ENCODE measurements at regions not wholly inside any gene's neighbourhood (a gene's known extent, or its start where the extent isn't known, plus 50 kb on each side); places are given as distances from the start of the nearest gene placed in this dataset.

- H3K27me3 ChIP-seq (ENCODE audit: control insufficient read depth in 2 of 2, insufficient read depth in 2 of 2, low read length in 2 of 2): peaks cover 0 to 2% of the 10 kb centered on the region in 2 experiments
- CTCF ChIA-PET: interaction anchor here (2.0 kb wide), 1 partner anchor 12 kb away, joined by 14 read pairs; no protein-coding TSS in a partner anchor
- no peak overlapping the region for H3K9ac ChIP-seq (replicated peaks; ENCODE audit: extremely low read depth, insufficient read depth, low read length)
- no peaks in the 10 kb centered on the region for H3K36me3 ChIP-seq (ENCODE audit: control insufficient read depth in 2 of 2, extremely low read depth in 1 of 2, insufficient read depth in 2 of 2, low read length in 2 of 2)
- no TSS peak for BruUV-seq (replicated peaks)
- intact Hi-C loops (cut with micrococcal nuclease): no loop called here
- dilution Hi-C loops (cut with MboI; ENCODE audit: extremely low pct_ligation_motif_present, low sequenced_read_pairs): no loop called here
- FAIRE-seq (no peak), DNase-seq (ENCODE audit: low read depth, low spot score) (peak; percentile 10)
- no peak overlapping the region for H2AFZ ChIP-seq (ENCODE audit: low read depth, low read length)
- no peak overlapping the region for H3K4me2 ChIP-seq (ENCODE audit: insufficient read depth, low read length)
- no peaks in the 10 kb centered on the region for H4K20me1 ChIP-seq (replicated peaks; ENCODE audit: control insufficient read depth, extremely low read depth, insufficient read depth, low read length)
- no peaks in the 10 kb centered on the region for H3K79me2 ChIP-seq (ENCODE audit: control insufficient read depth, insufficient read depth, low read length)
- POLR2A ChIA-PET: no interaction called here
- H3K4me1 ChIP-seq (ENCODE audit: control insufficient read depth, extremely low read depth, insufficient read depth, low read length): no peaks in the 10 kb centered on the region
- H3K27ac ChIP-seq (ENCODE audit: insufficient read depth, low read depth, low read length): no peak overlapping the region
- no peaks in the 10 kb centered on the region for H3K9me3 ChIP-seq (replicated peaks; ENCODE audit: control insufficient read depth, insufficient read depth, low read length)
- H3K9me1 ChIP-seq (replicated peaks; ENCODE audit: control insufficient read depth, extremely low read depth, insufficient read depth, low read length): no peaks in the 10 kb centered on the region
- no peak overlapping the region for H3K4me3 ChIP-seq (replicated peaks in 1 of 3; ENCODE audit: insufficient read depth in 1 of 3, low read depth in 1 of 3, low read length in 3 of 3)
- no peak for TF ChIP-seq POLR2AphosphoS5 (IDR thresholded peaks at IDR 0.05; ENCODE audit: insufficient read depth, low read depth, low read length)
- TF ChIP-seq JUN (IDR thresholded peaks at IDR 0.05; ENCODE audit: borderline replicate concordance, insufficient read depth, insufficient read length, low read depth): peak; percentile 9
Observed at GRCh38 chr14:36057452-36058116, 118.9 kb downstream of the PTCSC3 start.

DNA sequence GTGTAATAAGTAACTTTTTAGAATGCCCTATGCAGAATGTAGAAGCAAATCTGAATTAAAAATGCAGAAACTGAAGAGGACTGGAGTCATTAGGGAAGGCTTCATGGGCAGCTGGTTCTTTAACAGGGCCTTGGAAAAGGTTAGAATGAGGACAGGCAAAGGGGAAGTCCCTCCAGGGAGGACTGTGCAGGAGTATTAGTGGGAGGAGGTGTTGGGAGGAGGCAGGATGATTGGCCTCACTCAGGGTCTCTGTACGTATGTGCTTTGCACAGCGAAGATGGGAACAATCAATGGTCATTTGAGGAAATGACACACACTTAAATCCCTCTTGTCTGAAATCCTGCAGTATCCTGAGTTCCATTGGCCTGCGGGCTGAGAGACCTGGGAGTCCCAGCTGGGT, 119.7 kb downstream of the PTCSC3 start:
- TF ChIP-seq POLR2AphosphoS5 (IDR thresholded peaks at IDR 0.05; ENCODE audit: insufficient read depth, low read depth, low read length): no peak
- H3K27ac ChIP-seq (ENCODE audit: insufficient read depth, low read depth, low read length): no peak overlapping the region
- no TSS peak for BruUV-seq (replicated peaks)
- CTCF ChIA-PET: interaction anchor here (2.0 kb wide), 1 partner anchor 13 kb away, joined by 14 read pairs; no protein-coding TSS in a partner anchor
- H2AFZ ChIP-seq (ENCODE audit: low read depth, low read length): no peak overlapping the region
- intact Hi-C loops (cut with micrococcal nuclease) (no loop called here), dilution Hi-C loops (cut with MboI; ENCODE audit: extremely low pct_ligation_motif_present, low sequenced_read_pairs) (no loop called here)
- no peaks in the 10 kb centered on the region for H3K9me3 ChIP-seq (replicated peaks; ENCODE audit: control insufficient read depth, insufficient read depth, low read length)
- peaks cover 0 to 2% of the 10 kb centered on the region in 2 experiments for H3K27me3 ChIP-seq (ENCODE audit: control insufficient read depth in 2 of 2, insufficient read depth in 2 of 2, low read length in 2 of 2)
- H3K4me2 ChIP-seq (ENCODE audit: insufficient read depth, low read length): no peak overlapping the region
- H4K20me1 ChIP-seq (replicated peaks; ENCODE audit: control insufficient read depth, extremely low read depth, insufficient read depth, low read length): no peaks in the 10 kb centered on the region
- POLR2A ChIA-PET: no interaction called here
- no peak for FAIRE-seq
- no peaks in the 10 kb centered on the region for H3K4me1 ChIP-seq (ENCODE audit: control insufficient read depth, extremely low read depth, insufficient read depth, low read length)
- H3K36me3 ChIP-seq (ENCODE audit: control insufficient read depth in 2 of 2, extremely low read depth in 1 of 2, insufficient read depth in 2 of 2, low read length in 2 of 2): no peaks in the 10 kb centered on the region
- H3K79me2 ChIP-seq (ENCODE audit: control insufficient read depth, insufficient read depth, low read length): no peaks in the 10 kb centered on the region
- H3K9me1 ChIP-seq (replicated peaks; ENCODE audit: control insufficient read depth, extremely low read depth, insufficient read depth, low read length): no peaks in the 10 kb centered on the region
- no peak overlapping the region for H3K4me3 ChIP-seq (replicated peaks in 1 of 3; ENCODE audit: insufficient read depth in 1 of 3, low read depth in 1 of 3, low read length in 3 of 3)
- DNase-seq (ENCODE audit: low read depth, low spot score): no peak
- no peak overlapping the region for H3K9ac ChIP-seq (replicated peaks; ENCODE audit: extremely low read depth, insufficient read depth, low read length)

All from endothelial cell of umbilical vein (primary cell).